ENCODE measurements at regions not wholly inside any gene's neighbourhood (a gene's known extent, or its start where the extent isn't known, plus 50 kb on each side); places are given as distances from the start of the nearest gene placed in this dataset.
A peak's percentile ranks its signal among the peaks of the same experiment; 100 is the strongest.

DNA sequence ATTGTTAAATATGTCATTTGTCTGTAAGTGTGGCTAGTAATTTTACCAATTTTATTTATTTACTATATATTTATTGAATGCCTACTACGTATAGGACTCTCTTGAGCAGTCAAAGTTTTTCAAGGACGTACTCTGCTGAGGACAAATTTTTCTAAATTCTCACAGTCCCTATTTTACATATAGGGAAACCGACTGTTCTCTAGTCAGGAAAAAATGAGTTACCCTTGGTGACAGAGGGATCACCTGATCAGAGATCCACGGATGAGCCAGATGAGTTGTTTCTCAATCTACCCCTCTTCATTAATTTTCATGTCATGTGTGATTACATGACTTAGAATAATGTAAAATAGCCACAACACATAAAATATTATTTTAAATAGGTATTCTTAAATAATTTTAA is 96.2 kb upstream of the SLC38A2 start:
- Histone ChIP-seq H3K36me3 (ENCODE audit: control insufficient read depth in 1 of 2, insufficient read depth in 2 of 2, low read length in 2 of 2) (no peaks in the 10 kb centered on the region), H3K27me3 (ENCODE audit: control insufficient read depth in 1 of 2, insufficient read depth in 2 of 2, low read length in 2 of 2) (no peaks in the 10 kb centered on the region), H3K9me3 (ENCODE audit: control insufficient read depth in 1 of 2, low read length in 2 of 2) (no peaks in the 10 kb centered on the region), H3K4me3 (ENCODE audit: low read depth in 1 of 2, low read length in 2 of 2) (no peak overlapping the region), H3K27ac (ENCODE audit: low read depth, low read length) (no peak overlapping the region), H3K4me1 (ENCODE audit: control insufficient read depth in 1 of 2, insufficient read depth in 2 of 2, low read length in 2 of 2) (peaks cover 22 to 26% of the 10 kb centered on the region in 2 donors), H3K9ac (ENCODE audit: low read depth in 1 of 2, low read length in 2 of 2) (no peak overlapping the region)

DNA sequence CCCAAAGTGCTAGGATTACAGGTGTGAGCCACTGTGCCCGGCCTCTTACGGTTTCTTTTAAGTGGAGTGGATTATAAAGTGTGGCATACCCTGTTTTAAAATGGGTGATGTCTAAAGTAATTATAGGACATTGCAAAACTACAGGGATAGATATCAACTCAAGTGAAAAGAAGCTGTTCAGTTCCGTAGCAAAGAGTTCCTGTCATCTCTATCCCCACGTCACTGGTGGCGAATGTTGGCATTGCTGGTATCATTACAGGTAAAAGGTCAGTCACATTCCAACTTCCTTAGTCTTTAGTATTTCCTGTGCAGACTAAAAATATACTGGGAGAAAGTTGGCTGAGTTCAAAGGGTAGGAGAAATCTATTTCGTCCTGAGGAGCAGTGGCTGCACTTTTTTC is 95.6 kb upstream of the SLC38A2 start:
- H3K27me3 ChIP-seq (ENCODE audit: control insufficient read depth in 1 of 2, insufficient read depth in 2 of 2, low read length in 2 of 2): no peaks in the 10 kb centered on the region
- no peaks in the 10 kb centered on the region for H3K9me3 ChIP-seq (ENCODE audit: control insufficient read depth in 1 of 2, low read length in 2 of 2)
- H3K4me3 ChIP-seq (ENCODE audit: low read depth in 1 of 2, low read length in 2 of 2): no peak overlapping the region
- H3K36me3 ChIP-seq (ENCODE audit: control insufficient read depth in 1 of 2, insufficient read depth in 2 of 2, low read length in 2 of 2): no peaks in the 10 kb centered on the region
- no peak overlapping the region for H3K9ac ChIP-seq (ENCODE audit: low read depth in 1 of 2, low read length in 2 of 2)
- H3K27ac ChIP-seq (ENCODE audit: low read depth, low read length): no peak overlapping the region
- peaks cover 18 to 22% of the 10 kb centered on the region in 2 donors for H3K4me1 ChIP-seq (ENCODE audit: control insufficient read depth in 1 of 2, insufficient read depth in 2 of 2, low read length in 2 of 2)

DNA sequence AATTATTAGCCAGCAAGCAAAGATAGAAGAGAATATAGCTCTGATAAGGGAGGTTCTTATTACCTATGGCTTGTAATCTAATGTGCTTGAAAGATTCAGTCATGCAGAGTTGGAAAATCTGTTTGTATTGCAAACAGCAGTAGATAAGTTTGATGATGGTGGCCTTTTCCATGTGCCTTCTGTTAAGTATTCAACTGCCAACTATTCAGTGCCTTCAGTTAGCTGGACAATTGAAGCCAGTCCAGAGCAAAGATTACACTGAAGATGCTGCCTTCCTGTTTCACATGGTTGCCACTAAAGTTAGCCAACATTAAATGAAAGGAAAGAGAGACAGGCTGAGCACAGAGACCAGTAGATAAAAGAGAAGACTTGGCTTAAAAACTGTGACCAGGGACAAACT is 92.7 kb upstream of the SLC38A2 start:
- Histone ChIP-seq H3K27ac (ENCODE audit: low read depth, low read length) (no peak overlapping the region), H3K4me3 (ENCODE audit: low read depth in 1 of 2, low read length in 2 of 2) (no peak overlapping the region), H3K9ac (ENCODE audit: low read depth in 1 of 2, low read length in 2 of 2) (no peak overlapping the region), H3K36me3 (ENCODE audit: control insufficient read depth in 1 of 2, insufficient read depth in 2 of 2, low read length in 2 of 2) (no peaks in the 10 kb centered on the region), H3K9me3 (ENCODE audit: control insufficient read depth in 1 of 2, low read length in 2 of 2) (no peaks in the 10 kb centered on the region), H3K4me1 (ENCODE audit: control insufficient read depth in 1 of 2, insufficient read depth in 2 of 2, low read length in 2 of 2) (peaks cover 5 to 12% of the 10 kb centered on the region in 2 donors), H3K27me3 (ENCODE audit: control insufficient read depth in 1 of 2, insufficient read depth in 2 of 2, low read length in 2 of 2) (no peaks in the 10 kb centered on the region)

DNA sequence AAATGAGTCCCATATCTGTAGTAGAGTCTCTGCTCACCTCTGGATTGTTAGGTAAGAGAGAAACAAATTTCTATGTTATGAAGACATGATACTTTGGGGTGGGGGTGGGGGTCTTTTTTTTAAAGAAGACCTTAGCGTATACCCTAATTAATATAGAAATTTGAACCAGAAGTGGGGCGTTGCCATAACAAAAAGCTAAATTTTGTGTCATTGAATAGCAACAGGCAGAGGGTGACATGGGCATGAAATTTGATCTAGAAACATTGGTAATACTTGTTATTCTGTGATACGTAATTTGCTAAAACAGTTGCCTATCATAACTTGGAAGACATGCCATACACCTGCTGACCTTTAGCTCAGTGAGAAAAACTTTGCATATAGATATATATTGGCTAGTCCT is 92.3 kb upstream of the SLC38A2 start:
- Histone ChIP-seq H3K9ac (ENCODE audit: low read depth in 1 of 2, low read length in 2 of 2) (no peak overlapping the region), H3K9me3 (ENCODE audit: control insufficient read depth in 1 of 2, low read length in 2 of 2) (no peaks in the 10 kb centered on the region), H3K4me1 (ENCODE audit: control insufficient read depth in 1 of 2, insufficient read depth in 2 of 2, low read length in 2 of 2) (peaks cover 5 to 16% of the 10 kb centered on the region in 2 donors), H3K27ac (ENCODE audit: low read depth, low read length) (no peak overlapping the region), H3K36me3 (ENCODE audit: control insufficient read depth in 1 of 2, insufficient read depth in 2 of 2, low read length in 2 of 2) (no peaks in the 10 kb centered on the region), H3K27me3 (ENCODE audit: control insufficient read depth in 1 of 2, insufficient read depth in 2 of 2, low read length in 2 of 2) (no peaks in the 10 kb centered on the region), H3K4me3 (ENCODE audit: low read depth in 1 of 2, low read length in 2 of 2) (no peak overlapping the region)

DNA sequence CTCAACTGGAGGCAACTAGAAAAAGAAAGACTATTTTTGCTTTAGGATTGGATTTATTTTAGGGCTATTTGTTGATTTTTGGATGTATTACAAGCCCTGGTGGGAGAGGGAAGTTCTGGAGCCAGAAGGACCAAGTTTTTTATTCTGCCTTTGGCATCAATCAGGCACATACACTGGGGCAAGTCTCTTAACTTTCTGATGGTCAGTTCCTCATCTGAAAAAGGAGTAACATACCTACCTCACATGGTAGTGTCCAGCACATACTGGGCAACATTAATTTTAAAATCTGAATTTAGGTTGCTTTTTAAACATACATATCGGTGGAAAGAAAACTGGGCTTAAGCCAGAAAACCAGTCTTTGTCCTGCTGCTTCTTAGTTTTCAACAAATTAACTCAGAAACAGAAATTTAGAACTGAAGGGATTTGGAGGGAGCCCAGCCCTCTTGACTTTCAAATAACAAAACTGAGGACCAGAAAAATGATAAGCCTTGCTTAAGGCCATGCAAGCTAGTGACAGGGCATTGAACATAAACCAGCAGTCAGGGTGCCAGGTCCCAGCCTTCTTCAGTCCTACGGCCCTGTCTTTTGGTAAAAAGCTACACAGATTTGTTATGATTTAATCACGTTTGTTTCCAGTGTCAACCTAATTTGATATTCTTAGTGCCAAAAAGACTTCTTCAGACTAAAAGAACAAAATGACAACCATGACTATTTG is 90.2 kb upstream of the SLC38A2 start:
- no peaks in the 10 kb centered on the region for H3K27me3 ChIP-seq (ENCODE audit: control insufficient read depth in 1 of 2, insufficient read depth in 2 of 2, low read length in 2 of 2)
- peaks cover 5 to 22% of the 10 kb centered on the region in 2 donors for H3K4me1 ChIP-seq (ENCODE audit: control insufficient read depth in 1 of 2, insufficient read depth in 2 of 2, low read length in 2 of 2)
- H3K27ac ChIP-seq (ENCODE audit: low read depth, low read length): no peak overlapping the region

DNA sequence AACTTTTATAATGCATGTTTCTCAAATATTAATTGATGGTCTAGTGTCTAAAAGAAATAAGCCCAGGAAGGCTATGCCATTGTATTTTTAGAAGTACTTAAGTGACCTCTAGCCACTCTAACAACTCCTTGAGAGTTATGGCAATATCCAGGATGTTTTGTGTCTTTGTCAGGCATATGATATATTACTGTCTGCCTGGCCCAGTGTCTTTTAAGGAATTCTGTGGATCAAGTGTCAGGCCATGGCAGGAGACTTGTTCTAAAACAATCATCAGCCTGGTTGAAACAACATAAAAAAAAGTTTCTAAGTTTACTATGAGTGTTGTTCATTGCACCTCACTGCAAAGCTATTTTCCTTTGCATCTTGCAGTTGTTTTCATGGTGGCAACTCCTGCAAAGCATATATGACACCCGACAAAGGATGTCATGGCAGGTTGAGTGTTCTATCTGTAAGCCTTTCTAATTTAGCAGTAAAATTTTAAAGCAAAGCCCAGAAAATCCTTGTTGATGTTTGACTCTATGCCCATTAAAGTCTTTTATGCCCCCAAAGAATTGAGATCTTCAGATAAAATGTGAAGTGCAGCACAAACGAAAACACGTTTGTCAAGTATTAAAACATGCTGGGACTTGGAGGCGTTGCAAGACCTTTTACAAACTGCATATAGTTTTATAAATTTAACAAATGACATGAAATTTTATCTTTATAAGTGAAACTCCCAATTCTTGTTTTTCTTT is 89.5 kb upstream of the SLC38A2 start:
- Histone ChIP-seq H3K9me3 (ENCODE audit: control insufficient read depth in 1 of 2, low read length in 2 of 2) (no peaks in the 10 kb centered on the region), H3K27ac (ENCODE audit: low read depth, low read length) (no peak overlapping the region), H3K9ac (ENCODE audit: low read depth in 1 of 2, low read length in 2 of 2) (no peak overlapping the region), H3K27me3 (ENCODE audit: control insufficient read depth in 1 of 2, insufficient read depth in 2 of 2, low read length in 2 of 2) (no peaks in the 10 kb centered on the region), H3K4me3 (ENCODE audit: low read depth in 1 of 2, low read length in 2 of 2) (no peak overlapping the region), H3K4me1 (ENCODE audit: control insufficient read depth in 1 of 2, insufficient read depth in 2 of 2, low read length in 2 of 2) (peaks cover 5 to 22% of the 10 kb centered on the region in 2 donors), H3K36me3 (ENCODE audit: control insufficient read depth in 1 of 2, insufficient read depth in 2 of 2, low read length in 2 of 2) (no peaks in the 10 kb centered on the region)

More for the DNA sequence above, 90.2 kb upstream of the SLC38A2 start:
- H3K36me3 ChIP-seq (ENCODE audit: control insufficient read depth in 1 of 2, insufficient read depth in 2 of 2, low read length in 2 of 2): no peaks in the 10 kb centered on the region
- H3K9me3 ChIP-seq (ENCODE audit: control insufficient read depth in 1 of 2, low read length in 2 of 2): no peaks in the 10 kb centered on the region
- no peak overlapping the region for H3K4me3 ChIP-seq (ENCODE audit: low read depth in 1 of 2, low read length in 2 of 2)
- no peak overlapping the region for H3K9ac ChIP-seq (ENCODE audit: low read depth in 1 of 2, low read length in 2 of 2)

DNA sequence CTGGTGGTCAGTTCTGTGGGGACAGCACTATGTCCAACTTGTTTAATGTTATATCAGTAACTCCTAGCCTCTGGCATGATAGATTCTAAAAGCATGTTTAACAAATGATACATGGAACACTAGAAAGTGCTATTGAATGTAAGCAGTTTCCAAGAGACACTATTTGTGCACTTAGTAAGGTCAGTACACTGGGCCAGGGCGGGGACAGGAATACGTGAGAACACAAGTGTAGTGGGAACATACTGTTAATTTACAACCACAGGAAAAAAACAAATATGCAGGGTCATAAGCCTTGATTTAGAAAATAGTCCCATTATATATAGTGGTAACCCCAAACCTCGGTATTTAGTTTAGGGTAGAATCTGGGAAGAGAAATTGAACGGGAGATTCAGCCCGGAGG is 88.9 kb upstream of the SLC38A2 start:
- no peak overlapping the region for H3K27ac ChIP-seq (ENCODE audit: low read depth, low read length)

DNA sequence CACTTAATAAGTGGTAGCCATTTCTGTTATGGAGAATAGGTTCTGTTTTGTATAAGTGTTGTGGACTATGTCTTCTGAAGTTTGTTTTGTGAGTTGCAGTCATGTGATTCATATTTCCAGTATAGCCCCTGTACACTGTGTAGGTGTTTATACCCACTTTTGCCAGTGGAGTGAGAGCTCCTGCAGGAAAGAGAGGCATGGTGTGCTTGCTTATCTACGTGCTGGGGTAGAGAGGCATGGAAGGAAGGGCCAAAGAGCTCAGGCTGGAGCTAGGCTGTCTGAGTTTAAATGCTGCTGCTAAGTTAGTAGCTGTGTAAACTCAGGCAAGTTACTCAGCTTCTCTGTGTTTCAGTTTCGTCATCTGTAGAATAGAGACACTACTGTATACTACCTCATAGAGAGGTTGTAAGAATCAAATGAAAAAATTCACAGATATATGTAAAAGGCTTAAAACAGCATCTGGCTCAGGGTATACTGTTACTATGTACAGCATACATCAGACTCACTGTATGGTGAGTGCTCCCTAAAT is 88.2 kb upstream of the SLC38A2 start:
- no peaks in the 10 kb centered on the region for H3K27me3 ChIP-seq (ENCODE audit: control insufficient read depth in 1 of 2, insufficient read depth in 2 of 2, low read length in 2 of 2)
- H3K4me3 ChIP-seq (ENCODE audit: low read depth in 1 of 2, low read length in 2 of 2): no peak overlapping the region
- H3K27ac ChIP-seq (ENCODE audit: low read depth, low read length): no peak overlapping the region
- H3K36me3 ChIP-seq (ENCODE audit: control insufficient read depth in 1 of 2, insufficient read depth in 2 of 2, low read length in 2 of 2): no peaks in the 10 kb centered on the region
- H3K4me1 ChIP-seq (ENCODE audit: control insufficient read depth in 1 of 2, insufficient read depth in 2 of 2, low read length in 2 of 2): peaks cover 10 to 31% of the 10 kb centered on the region in 2 donors
- H3K9ac ChIP-seq (ENCODE audit: low read depth in 1 of 2, low read length in 2 of 2): no peak overlapping the region
- no peaks in the 10 kb centered on the region for H3K9me3 ChIP-seq (ENCODE audit: control insufficient read depth in 1 of 2, low read length in 2 of 2)

More for the DNA sequence above, 88.9 kb upstream of the SLC38A2 start:
- Histone ChIP-seq H3K4me3 (ENCODE audit: low read depth in 1 of 2, low read length in 2 of 2) (no peak overlapping the region), H3K9ac (ENCODE audit: low read depth in 1 of 2, low read length in 2 of 2) (no peak overlapping the region), H3K4me1 (ENCODE audit: control insufficient read depth in 1 of 2, insufficient read depth in 2 of 2, low read length in 2 of 2) (peaks cover 5 to 24% of the 10 kb centered on the region in 2 donors), H3K27me3 (ENCODE audit: control insufficient read depth in 1 of 2, insufficient read depth in 2 of 2, low read length in 2 of 2) (no peaks in the 10 kb centered on the region), H3K9me3 (ENCODE audit: control insufficient read depth in 1 of 2, low read length in 2 of 2) (no peaks in the 10 kb centered on the region), H3K36me3 (ENCODE audit: control insufficient read depth in 1 of 2, insufficient read depth in 2 of 2, low read length in 2 of 2) (no peaks in the 10 kb centered on the region)

DNA sequence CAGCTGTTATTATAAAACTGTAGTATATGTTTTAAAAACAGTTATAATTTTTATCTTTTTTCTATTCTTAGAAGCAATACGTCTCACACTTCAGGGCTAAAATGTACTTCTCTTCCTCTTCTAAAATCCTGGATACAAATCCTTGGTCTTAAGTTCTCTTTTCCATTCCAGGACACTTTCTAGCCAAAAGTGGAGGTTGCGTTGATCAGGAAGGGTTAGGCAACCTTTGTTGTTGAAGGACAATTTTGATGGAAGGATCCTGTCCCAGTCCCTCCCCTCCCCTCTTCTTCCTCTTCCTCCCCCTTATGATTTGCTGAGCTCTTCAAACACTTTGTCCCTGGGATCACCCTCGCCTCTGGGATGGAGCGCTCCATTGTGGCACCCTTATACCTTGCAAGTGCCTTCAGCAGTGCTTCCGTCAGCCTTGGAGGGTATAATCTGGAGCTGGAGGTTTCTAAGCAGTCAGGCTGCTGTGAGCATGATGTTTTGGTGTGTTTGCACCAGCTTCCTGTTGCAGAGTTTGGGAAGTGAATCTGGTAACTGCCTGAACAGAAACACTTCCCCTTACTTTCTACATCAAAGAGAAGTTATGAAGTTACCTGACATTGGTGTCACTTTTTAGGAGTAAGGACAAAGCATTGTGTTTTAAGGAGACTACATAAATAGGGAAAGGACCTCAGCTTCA is 87.4 kb upstream of the SLC38A2 start:
- H3K27me3 ChIP-seq (ENCODE audit: control insufficient read depth in 1 of 2, insufficient read depth in 2 of 2, low read length in 2 of 2): no peaks in the 10 kb centered on the region
- no peak overlapping the region for H3K4me3 ChIP-seq (ENCODE audit: low read depth in 1 of 2, low read length in 2 of 2)
- H3K36me3 ChIP-seq (ENCODE audit: control insufficient read depth in 1 of 2, insufficient read depth in 2 of 2, low read length in 2 of 2): no peaks in the 10 kb centered on the region
- peak overlapping the region; percentile 0 for H3K27ac ChIP-seq (ENCODE audit: low read depth, low read length)
- no peaks in the 10 kb centered on the region for H3K9me3 ChIP-seq (ENCODE audit: control insufficient read depth in 1 of 2, low read length in 2 of 2)
- peaks cover 12 to 34% of the 10 kb centered on the region in 2 donors for H3K4me1 ChIP-seq (ENCODE audit: control insufficient read depth in 1 of 2, insufficient read depth in 2 of 2, low read length in 2 of 2)
- H3K9ac ChIP-seq (ENCODE audit: low read depth in 1 of 2, low read length in 2 of 2): no peak overlapping the region

DNA sequence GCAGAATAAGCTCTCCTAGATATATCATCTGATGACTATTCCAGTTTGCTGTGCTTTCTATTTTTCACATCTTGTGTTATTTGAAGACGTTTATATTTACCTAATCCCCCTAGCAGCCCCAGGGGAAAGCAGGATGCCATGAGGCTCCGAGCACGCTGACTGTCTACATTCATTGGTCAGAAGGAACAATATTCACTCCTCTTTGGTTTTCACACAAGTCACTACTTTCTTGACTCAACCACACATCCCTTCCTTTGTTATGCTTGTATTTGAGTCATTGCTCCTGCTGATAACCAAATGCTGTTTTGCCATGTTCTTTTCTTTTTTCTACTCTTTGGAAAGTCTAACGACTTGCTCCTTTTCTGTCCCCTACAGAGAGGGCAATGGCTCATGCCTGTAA is 86.5 kb upstream of the SLC38A2 start:
- Histone ChIP-seq H3K4me1 (ENCODE audit: control insufficient read depth in 1 of 2, insufficient read depth in 2 of 2, low read length in 2 of 2) (peaks cover 12 to 34% of the 10 kb centered on the region in 2 donors), H3K36me3 (ENCODE audit: control insufficient read depth in 1 of 2, insufficient read depth in 2 of 2, low read length in 2 of 2) (no peaks in the 10 kb centered on the region), H3K9me3 (ENCODE audit: control insufficient read depth in 1 of 2, low read length in 2 of 2) (no peaks in the 10 kb centered on the region), H3K27me3 (ENCODE audit: control insufficient read depth in 1 of 2, insufficient read depth in 2 of 2, low read length in 2 of 2) (no peaks in the 10 kb centered on the region), H3K27ac (ENCODE audit: low read depth, low read length) (no peak overlapping the region), H3K4me3 (ENCODE audit: low read depth in 1 of 2, low read length in 2 of 2) (no peak overlapping the region), H3K9ac (ENCODE audit: low read depth in 1 of 2, low read length in 2 of 2) (no peak overlapping the region)

Measured in duodenal mucosa (tissue), 2 donors.